Amniotic epithelial cell (primary cell): ENCODE measurements at regions not wholly inside any gene's neighbourhood (a gene's known extent, or its start where the extent isn't known, plus 50 kb on each side); places are given as distances from the start of the nearest gene placed in this dataset.
"Not testable (repeated sequence)": the region's sequence is repeated elsewhere in the genome, so short reads cannot be mapped to it uniquely, and the experiment has no call there.

Source experiments
- DNase-seq: peaks from one replicate; pipeline ENCODE4 v3.0.0-alpha.2; 2010; ENCODE audit warnings: low read depth

GRCh38 chr4:12447451-12447850, 1018.8 kb upstream of the HS3ST1 start:
- DNase-seq: no peak

GRCh38 chr4:12446657-12447185, 1018.0 kb upstream of the HS3ST1 start:
- no peak for DNase-seq

- DNase-seq: no peak
These were observed 1017.6 kb upstream of the HS3ST1 start for GRCh38 chr4:12446256-12446655.

- DNase-seq: no peak
These were observed 1017.1 kb upstream of the HS3ST1 start for GRCh38 chr4:12445711-12446235.

- no peak for DNase-seq
These were observed 1011.1 kb upstream of the HS3ST1 start for GRCh38 chr4:12439633-12440305.

- not testable (repeated sequence) for DNase-seq
These were observed 1002.6 kb upstream of the HS3ST1 start for GRCh38 chr4:12431259-12431658.

- DNase-seq: no peak
These were observed 992.7 kb upstream of the HS3ST1 start for GRCh38 chr4:12421364-12421763.

GRCh38 chr4:12416755-12417154, 988.1 kb upstream of the HS3ST1 start:
- DNase-seq: no peak

- no peak for DNase-seq
These were observed 985.6 kb upstream of the HS3ST1 start for GRCh38 chr4:12414181-12414812.

GRCh38 chr4:12411072-12411471, 982.4 kb upstream of the HS3ST1 start:
- no peak for DNase-seq

GRCh38 chr4:12409507-12410190, 981.0 kb upstream of the HS3ST1 start:
- DNase-seq: no peak

GRCh38 chr4:12408364-12408763, 979.7 kb upstream of the HS3ST1 start:
- no peak for DNase-seq

- DNase-seq: no peak
These were observed 974.5 kb upstream of the HS3ST1 start for GRCh38 chr4:12403175-12403574.

- no peak for DNase-seq
These were observed 971.1 kb upstream of the HS3ST1 start for GRCh38 chr4:12399781-12400180.

GRCh38 chr4:12393631-12394262, 965.1 kb upstream of the HS3ST1 start:
- no peak for DNase-seq

GRCh38 chr4:12389604-12390003, 960.9 kb upstream of the HS3ST1 start:
- DNase-seq: no peak

- no peak for DNase-seq
These were observed 953.9 kb upstream of the HS3ST1 start for GRCh38 chr4:12382567-12382966.

GRCh38 chr4:12379191-12379590, 950.5 kb upstream of the HS3ST1 start:
- no peak for DNase-seq

GRCh38 chr4:12375805-12376204, 947.1 kb upstream of the HS3ST1 start:
- DNase-seq: no peak

- DNase-seq: not testable (repeated sequence)
These were observed 937.2 kb upstream of the HS3ST1 start for GRCh38 chr4:12365869-12366268.

- DNase-seq: no peak
These were observed 931.7 kb upstream of the HS3ST1 start for GRCh38 chr4:12360391-12360790.

GRCh38 chr4:12359420-12359819, 930.7 kb upstream of the HS3ST1 start:
- no peak for DNase-seq
